Prostate gland (tissue), 2 donors: ENCODE measurements at regions not wholly inside any gene's neighbourhood (a gene's known extent, or its start where the extent isn't known, plus 50 kb on each side); places are given as distances from the start of the nearest gene placed in this dataset.

Source experiments
- CTCF ChIP-seq, 4 experiments: fragments of 200-600 bp in 2 of 4; fragments of 450-650 bp in 2 of 4; sonication (generic) in 2 of 4; IDR thresholded peaks; 1 replicate in 3 of 4; 2 replicates in 1 of 4; pipeline ENCODE4 v1.5.1; 2016 to 2019; ENCODE audit warnings: antibody characterized with exemption in 4 of 4, mild to moderate bottlenecking in 2 of 4, moderate library complexity in 2 of 4
- POLR2AphosphoS5 ChIP-seq: sonication (generic); formaldehyde crosslinking; IDR thresholded peaks from one replicate; pipeline ENCODE4 v1.6.1; 2017; ENCODE audit warnings: antibody characterized with exemption

GRCh38 chr12:116473416-116473815 lies 85.8 kb upstream of the MAP1LC3B2 start:
- no peak for TF ChIP-seq CTCF (IDR thresholded peaks at IDR 0.05)
- no peak for TF ChIP-seq POLR2AphosphoS5
